ENCODE measurements at regions not wholly inside any gene's neighbourhood (a gene's known extent, or its start where the extent isn't known, plus 50 kb on each side); places are given as distances from the start of the nearest gene placed in this dataset.

GRCh38 chr7:106573738-106574137 is 87.2 kb downstream of the CCDC71L start:
- ATAC-seq = no peak
- TF ChIP-seq PPARA (CRISPR knock-in tag; IDR thresholded peaks at IDR 0.05; ENCODE audit: borderline replicate concordance) = no peak
- no peak for TF ChIP-seq PATZ1 (CRISPR knock-in tag; IDR thresholded peaks at IDR 0.05; ENCODE audit: borderline replicate concordance)
- no peak for TF ChIP-seq ISL1 (CRISPR knock-in tag; IDR thresholded peaks at IDR 0.05)
- TF ChIP-seq ZNF565 (CRISPR knock-in tag; conservative IDR thresholded peaks at IDR 0.05; ENCODE audit: low read depth) = no peak
- no peak for TF ChIP-seq BACH2 (CRISPR knock-in tag; IDR thresholded peaks at IDR 0.05; ENCODE audit: borderline replicate concordance)

GRCh38 chr7:106573125-106573663 is 87.8 kb downstream of the CCDC71L start:
- TF ChIP-seq ZC3H10 (CRISPR knock-in tag; IDR thresholded peaks at IDR 0.05) = no peak
- no peak for TF ChIP-seq ZNF70 (CRISPR knock-in tag; IDR thresholded peaks at IDR 0.05)
- TF ChIP-seq SNAI2 (CRISPR knock-in tag; IDR thresholded peaks at IDR 0.05) = no peak
- TF ChIP-seq TOX (CRISPR knock-in tag; IDR thresholded peaks at IDR 0.05; ENCODE audit: borderline replicate concordance) = no peak
- ATAC-seq = no peak

GRCh38 chr7:106572394-106573124 is 88.4 kb downstream of the CCDC71L start:
- TF ChIP-seq ZNF8 (CRISPR knock-in tag; IDR thresholded peaks at IDR 0.05) (no peak), BACH2 (CRISPR knock-in tag; IDR thresholded peaks at IDR 0.05; ENCODE audit: borderline replicate concordance) (no peak), TOX (CRISPR knock-in tag; IDR thresholded peaks at IDR 0.05; ENCODE audit: borderline replicate concordance) (no peak), SNAI2 (CRISPR knock-in tag; IDR thresholded peaks at IDR 0.05) (no peak), CSDC2 (CRISPR knock-in tag; IDR thresholded peaks at IDR 0.05) (no peak), TSHZ2 (CRISPR knock-in tag; IDR thresholded peaks at IDR 0.05) (no peak), CSRNP3 (CRISPR knock-in tag; IDR thresholded peaks at IDR 0.05) (no peak), ZNF565 (CRISPR knock-in tag; conservative IDR thresholded peaks at IDR 0.05; ENCODE audit: low read depth) (no peak), PPARA (CRISPR knock-in tag; IDR thresholded peaks at IDR 0.05; ENCODE audit: borderline replicate concordance) (no peak), OSR1 (CRISPR knock-in tag; IDR thresholded peaks at IDR 0.05) (no peak), ZC3H10 (CRISPR knock-in tag; IDR thresholded peaks at IDR 0.05) (no peak), CREB5 (CRISPR knock-in tag; IDR thresholded peaks at IDR 0.05; ENCODE audit: low read depth) (no peak), ARNTL (CRISPR knock-in tag; IDR thresholded peaks at IDR 0.05; ENCODE audit: borderline replicate concordance, low read depth) (no peak), POU6F1 (CRISPR knock-in tag; IDR thresholded peaks at IDR 0.05; ENCODE audit: borderline replicate concordance, low read depth) (no peak), ZFP3 (CRISPR knock-in tag; IDR thresholded peaks at IDR 0.05) (no peak)
- ATAC-seq = no peak

Data from SK-N-SH treated with all-trans-retinoic acid at 6 μM for 48 hours (cell line).